ENCODE measurements at regions not wholly inside any gene's neighbourhood (a gene's known extent, or its start where the extent isn't known, plus 50 kb on each side); places are given as distances from the start of the nearest gene placed in this dataset.

- no peak for DNase-seq
Measured at GRCh38 chr15:94098921-94099573, 132.3 kb upstream of the MCTP2 start.

DNA sequence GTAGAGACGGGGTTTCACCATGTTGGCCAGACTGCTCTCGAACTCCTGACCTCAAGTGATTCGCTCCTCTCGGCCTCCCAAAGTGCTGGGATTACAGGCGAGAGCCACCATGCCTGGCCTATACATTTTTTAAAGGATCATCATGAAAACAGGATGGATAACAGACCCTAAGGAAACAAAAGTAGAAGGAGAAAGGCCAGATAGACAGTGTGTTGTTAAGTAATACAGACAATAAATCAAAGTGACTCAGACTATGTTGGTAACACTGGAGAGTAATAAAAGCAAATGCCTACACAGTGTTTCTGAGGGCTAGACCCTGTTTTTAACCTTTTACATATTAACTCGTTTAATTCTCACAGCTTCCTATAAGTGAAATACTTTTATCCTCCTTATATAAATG, 133.8 kb upstream of the MCTP2 start:
- no peak for DNase-seq

- DNase-seq, result no peak
Measured at GRCh38 chr15:94094310-94094709, 137.1 kb upstream of the MCTP2 start.

DNA sequence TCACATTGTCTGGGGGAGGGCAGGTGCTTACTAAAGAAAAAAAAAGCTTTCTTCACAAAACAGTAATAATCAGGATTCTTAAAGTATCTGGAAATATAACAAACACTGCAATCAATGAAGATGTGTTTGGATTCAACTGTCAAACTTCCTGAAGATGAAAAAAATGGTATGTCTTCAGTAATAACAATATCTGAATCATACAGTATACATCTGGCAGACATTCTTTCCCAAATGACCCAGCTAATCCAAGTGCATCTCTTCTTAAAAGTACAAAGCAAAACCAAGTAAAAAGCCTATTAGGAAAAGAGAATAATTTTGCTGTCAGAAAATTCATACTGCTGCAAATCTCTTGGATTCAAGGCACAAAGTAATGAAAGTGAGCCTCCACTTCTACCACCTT, 145.0 kb upstream of the MCTP2 start:
- DNase-seq, result no peak

DNA sequence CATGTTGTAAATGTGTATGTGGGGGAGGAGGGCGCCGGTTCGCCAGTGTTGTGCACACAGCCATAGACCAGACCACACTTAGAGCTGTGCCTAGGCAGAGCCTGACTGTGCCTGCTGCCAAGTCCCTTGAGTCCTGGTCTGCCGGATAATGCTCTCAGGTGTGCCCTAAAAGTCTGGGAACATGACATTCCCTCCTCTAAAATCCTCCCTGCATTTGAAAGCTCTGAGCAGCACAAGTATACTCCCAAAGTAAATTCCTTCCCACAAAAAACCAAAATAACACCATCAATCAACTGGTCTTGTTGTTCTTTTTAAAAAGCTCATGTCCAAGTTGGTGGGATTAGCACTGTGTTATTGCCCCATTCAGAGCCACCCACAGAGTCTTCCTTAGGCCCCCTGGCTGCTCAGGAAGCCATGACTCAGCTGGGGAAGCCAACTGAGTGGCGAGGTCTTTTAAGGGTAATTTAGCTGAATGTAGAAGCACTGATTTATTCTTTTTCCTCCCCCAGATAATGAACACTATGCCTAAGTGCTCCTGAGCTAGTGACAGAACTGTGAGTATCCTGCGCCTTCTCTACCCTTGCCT, 147.8 kb upstream of the MCTP2 start:
- no peak for DNase-seq

- no peak for DNase-seq
Measured at GRCh38 chr15:94081829-94082228, 149.5 kb upstream of the MCTP2 start.

DNA sequence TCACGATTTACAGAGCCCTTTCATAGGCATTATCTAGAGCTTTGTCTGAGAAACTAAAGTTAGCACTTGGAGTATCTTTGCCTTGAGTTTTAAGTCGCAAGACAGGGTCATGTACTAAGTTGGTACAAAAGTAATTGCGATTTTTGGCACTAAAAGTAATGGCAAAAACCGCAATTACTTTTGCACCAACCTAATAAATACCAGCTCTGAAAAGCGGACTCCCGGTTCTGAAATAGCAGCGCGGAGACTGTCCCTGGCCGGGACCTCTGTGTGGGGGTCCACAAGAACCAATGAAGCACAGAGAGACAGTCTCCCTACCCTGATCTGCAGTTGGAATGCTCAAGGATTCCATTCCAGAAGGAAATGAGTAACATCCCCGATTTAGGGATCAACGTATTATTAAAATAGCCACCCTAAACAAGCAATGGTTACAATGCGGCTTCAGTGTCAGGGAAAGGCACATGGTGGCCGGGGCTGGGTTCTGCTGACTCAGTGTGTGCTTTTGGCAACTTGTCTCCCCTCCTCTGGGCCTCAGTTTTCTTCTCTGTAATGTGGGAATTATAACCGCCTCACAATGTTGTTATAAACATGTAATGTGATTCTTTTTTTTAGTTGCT, 150.3 kb upstream of the MCTP2 start:
- no peak for DNase-seq

GRCh38 chr15:94080416-94080815, 150.9 kb upstream of the MCTP2 start:
- no peak for DNase-seq

DNA sequence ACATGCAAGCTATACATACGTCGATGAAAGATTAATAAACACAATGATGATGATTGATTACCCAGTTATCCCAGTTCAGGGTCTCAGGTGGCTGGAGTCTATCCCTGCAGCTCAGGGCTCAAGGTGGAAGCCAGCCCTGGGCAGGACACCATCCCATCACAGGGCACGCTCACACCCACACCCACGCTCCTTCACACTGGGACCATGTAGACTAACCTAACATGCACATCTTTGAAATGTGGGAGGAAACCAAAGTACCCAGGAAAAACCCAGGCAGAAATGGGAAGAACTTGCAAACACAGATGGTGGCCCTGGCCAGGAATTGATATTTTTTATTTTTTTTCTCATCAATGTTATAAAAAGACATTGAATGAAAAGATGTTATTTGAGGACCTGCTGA, 151.4 kb upstream of the MCTP2 start:
- DNase-seq, result no peak

- DNase-seq, result no peak
Measured at GRCh38 chr15:94079459-94079858, 151.9 kb upstream of the MCTP2 start.

DNA sequence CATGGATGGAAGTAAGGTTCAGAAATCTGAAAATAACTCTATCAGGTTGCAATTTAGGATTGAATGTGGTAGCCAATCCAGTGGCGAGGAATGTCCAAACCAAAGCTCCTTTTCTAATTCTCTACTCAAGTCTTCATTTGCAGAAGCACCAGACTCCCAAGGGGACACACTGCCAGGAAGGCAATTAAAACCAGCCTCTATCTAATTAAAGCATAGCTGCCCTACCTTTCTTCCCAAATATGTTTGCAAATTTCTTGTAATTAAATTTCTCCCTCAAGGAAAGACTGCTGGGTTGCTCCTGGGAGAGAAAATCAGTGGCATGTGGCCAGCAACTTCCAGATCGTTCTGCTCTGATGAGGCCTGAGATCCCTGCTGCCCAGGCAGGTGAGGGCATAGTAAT, 153.4 kb upstream of the MCTP2 start:
- no peak for DNase-seq

DNA sequence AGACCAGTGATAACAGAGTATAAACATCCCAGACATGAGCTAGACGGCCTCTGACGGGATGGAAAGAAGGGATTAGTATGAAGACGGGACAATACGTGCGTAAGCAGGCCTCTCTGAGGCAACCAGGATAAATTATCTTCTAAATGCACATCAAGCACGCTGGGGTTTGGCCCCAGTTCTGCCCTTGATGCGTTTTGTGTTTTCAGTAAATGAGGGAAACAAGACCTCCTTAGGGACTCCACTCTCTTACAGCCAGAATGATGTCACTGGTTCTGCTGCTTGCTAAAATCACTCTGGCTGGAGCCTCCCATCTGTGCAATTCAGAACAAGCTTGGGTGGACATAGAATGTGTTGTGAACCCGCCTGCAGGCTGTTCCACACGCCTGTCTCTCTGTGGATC, 156.0 kb upstream of the MCTP2 start:
- DNase-seq, result no peak

DNA sequence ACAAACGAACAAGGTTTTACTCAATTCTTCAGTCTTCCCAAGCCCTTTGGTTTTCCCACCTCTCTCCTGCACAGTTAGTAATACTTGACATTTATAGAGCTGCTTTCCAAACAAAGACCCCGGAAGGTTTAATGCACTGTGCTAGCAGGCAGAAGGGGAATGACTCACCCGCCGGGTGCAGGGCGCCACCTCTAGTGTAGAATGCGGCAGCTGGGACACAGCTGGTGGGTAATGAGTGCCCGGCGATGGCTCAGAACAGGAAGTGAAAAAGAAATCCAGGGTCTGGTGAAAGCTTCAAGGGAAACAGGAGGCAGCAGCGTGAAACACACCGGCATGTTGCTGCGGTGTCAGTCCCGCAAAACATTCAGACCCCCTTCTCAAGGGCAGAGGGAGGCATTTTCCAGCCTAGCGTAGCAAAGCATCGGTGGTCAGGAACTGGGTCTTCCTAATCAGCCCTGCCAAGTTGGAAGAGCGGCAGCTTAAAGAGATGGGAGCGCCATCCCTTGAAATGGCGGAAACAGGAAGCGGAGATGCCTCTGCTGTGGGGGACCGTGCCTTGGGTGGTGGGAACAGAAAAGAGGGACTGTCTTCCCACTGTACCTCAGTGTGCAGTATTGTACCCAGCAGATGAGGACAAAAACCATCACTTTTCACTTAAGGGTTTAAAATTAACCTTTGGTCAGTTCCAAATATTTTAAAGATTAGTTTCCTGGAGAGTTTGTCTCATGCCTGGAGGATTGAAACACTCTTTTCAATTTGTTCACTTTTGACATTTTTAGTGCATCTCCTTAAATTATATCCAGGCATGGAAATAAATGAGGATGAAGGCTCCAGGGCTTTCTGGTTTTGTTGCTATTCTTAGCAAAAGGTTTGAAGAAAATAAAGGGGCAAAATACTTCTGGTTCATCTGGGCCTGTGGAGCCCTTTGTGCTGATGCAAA, 160.7 kb upstream of the MCTP2 start:
- DNase-seq, result no peak

DNA sequence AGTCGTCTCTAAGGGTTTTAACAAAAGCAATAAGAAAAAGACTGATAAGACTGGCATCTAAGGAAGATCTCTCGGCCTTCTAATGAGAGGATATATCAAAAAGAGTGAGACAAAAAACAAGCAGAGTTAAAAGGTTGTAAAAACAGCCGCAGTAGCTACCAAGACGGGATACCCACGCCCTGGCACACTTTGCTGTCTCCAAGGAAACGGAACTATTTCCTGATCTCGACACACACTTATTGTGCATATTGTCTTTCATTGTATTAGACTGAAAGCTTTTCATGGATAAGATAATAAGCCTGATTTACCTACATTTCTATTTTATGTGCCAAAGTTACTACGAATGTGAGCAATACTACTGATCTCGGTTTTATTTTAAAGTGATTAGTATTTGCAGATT, 161.5 kb upstream of the MCTP2 start:
- DNase-seq, result no peak

- no peak for DNase-seq
Measured at GRCh38 chr15:94066811-94067210, 164.6 kb upstream of the MCTP2 start.

DNA sequence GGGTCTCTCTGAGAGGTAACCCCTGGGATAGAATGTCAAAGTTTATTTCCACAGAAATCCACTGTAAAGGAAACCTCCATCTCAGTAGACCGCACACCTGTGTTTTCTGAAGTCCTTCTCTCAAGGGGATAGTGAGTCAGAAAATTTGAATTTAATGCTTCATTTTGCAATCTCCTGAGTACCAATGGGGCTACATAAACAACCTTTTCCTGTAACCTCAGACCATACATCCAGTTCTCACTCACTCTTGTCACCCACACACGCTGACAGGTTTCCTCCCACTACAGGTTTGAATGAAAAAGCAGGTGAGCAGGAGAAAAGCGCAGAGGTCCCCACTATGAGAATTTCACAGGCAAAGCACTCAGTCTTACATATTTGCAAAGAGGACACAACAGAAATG, 165.3 kb upstream of the MCTP2 start:
- DNase-seq, result no peak

GRCh38 chr15:94064676-94065313, 166.6 kb upstream of the MCTP2 start:
- no peak for DNase-seq

- no peak for DNase-seq
Measured at GRCh38 chr15:94061041-94061440, 170.3 kb upstream of the MCTP2 start.

DNA sequence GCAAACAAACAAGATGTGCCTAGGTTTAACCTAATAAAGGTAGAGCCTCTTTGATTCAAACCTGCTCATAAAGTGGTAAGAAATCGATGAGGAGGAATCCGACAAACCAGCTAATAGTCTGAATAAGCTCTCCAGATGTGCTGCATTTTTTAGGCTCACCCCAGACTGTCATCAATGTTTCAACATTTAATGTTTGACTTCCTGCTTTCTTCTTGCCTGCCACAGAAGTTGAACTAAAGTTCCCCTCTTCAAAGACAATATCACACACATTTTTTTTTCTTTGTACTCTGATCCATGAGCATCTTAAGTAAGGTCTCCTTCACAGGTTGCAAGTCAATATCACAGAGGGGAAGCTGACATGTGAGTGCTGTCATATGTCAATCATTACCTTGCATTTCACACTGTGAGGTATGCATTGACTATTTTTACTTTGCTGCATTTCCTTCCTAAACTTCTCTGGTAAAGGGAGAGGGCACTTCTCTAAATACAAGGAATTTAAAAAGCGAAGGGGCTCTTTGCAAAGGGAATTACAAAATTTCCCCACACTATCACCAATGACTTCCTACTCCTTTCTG, 172.3 kb upstream of the MCTP2 start:
- no peak for DNase-seq

GRCh38 chr15:94057305-94057704, 174.1 kb upstream of the MCTP2 start:
- no peak for DNase-seq

DNA sequence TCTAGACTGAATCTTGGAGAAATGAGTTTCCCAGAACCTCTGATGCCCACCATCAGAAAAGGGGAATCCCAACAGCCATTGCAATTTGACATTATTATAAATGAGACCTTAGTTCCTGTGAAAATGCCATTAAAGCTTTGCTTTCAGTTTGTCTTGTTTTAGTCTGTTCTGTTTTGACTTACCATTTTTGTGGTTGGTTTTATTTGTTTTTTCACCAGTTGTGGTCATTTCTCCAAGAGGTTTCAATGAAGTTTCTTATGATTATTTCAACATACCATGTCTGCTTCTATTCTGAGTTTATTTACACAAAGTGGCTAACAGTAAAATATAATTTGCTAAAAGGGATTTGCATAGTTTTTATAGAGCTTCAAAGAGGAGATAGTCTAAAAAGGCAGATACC, 175.0 kb upstream of the MCTP2 start:
- no peak for DNase-seq

DNA sequence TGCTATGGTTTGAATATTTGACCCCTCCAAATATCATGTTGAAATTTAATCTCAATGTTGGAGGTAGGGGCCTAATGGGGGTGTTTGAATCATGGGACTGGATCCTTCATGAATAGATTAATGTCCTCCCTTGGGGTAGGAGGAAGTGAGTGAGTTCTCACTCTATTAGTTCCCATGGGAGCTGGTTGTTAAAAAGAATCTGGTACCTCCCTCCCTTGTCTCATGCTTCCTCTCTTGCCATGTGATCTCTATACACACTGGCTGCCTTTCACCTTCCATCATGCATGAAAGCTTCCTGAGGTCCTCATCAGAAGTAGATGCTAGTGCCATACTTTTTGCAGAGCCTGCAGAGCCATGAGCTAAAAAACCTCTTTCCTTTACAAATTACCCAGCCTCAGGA, 177.7 kb upstream of the MCTP2 start:
- no peak for DNase-seq

DNA sequence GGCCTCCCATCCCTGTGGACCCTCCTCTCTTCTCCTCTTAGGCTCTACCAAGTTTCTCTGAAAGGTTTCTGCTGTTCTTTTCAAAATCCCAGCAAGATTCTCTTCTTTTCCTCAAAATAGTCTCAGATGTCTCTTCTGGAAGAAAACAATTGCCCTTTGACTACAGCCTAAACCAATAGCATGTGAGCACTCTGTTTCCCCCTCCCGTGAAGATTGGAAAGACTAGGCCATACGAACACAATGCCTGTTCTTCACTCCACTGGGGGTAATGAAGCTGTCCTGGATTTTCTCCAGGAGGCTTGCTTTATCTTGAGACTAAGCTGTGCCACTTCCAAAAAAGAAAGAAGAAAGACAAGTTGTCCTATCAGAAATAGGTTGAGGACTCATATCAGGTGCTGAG, 178.7 kb upstream of the MCTP2 start:
- no peak for DNase-seq

Data from activated T-cell treated with anti-CD3 and anti-CD28 coated beads, Interleukin-2, amount 50 U/mL, for 48 hours (primary cell).